Osteoblast (primary cell): ENCODE measurements at regions not wholly inside any gene's neighbourhood (a gene's known extent, or its start where the extent isn't known, plus 50 kb on each side); places are given as distances from the start of the nearest gene placed in this dataset.

Experiments used
- DNase-seq: peaks from one replicate; pipeline ENCODE4 v3.0.0; 2011; ENCODE audit warnings: low spot score, mixed read lengths; ENCODE audit not compliant: insufficient read length; ENCODE audit errors: missing footprints
- H2AFZ ChIP-seq: 2 replicates; pipeline ENCODE4 v1.6.0; 2011; ENCODE audit warnings: mild to moderate bottlenecking, low read length
- H3K27ac ChIP-seq: 2 replicates; pipeline ENCODE4 v1.5.1; 2011; ENCODE audit warnings: mild to moderate bottlenecking, low read depth, low read length, moderate library complexity
- H3K27me3 ChIP-seq: 2 replicates; pipeline ENCODE4 v1.6.0; 2012; ENCODE audit warnings: mild to moderate bottlenecking, control low read depth, inconsistent platforms, low read length, moderate library complexity; ENCODE audit not compliant: insufficient read depth
- H3K36me3 ChIP-seq: 2 replicates; pipeline ENCODE4 v1.5.1; 2011; ENCODE audit warnings: mild to moderate bottlenecking, low read length, control low read depth, moderate library complexity; ENCODE audit not compliant: insufficient read depth
- H3K4me1 ChIP-seq: 2 replicates; pipeline ENCODE4 v1.5.1; 2011; ENCODE audit warnings: mild to moderate bottlenecking, low read length, control low read depth, moderate library complexity; ENCODE audit not compliant: insufficient read depth
- H3K4me2 ChIP-seq: 2 replicates; pipeline ENCODE4 v1.6.0; 2011; ENCODE audit warnings: mild to moderate bottlenecking, low read length; ENCODE audit not compliant: insufficient read depth
- H3K4me3 ChIP-seq: fragments of 200-600 bp; sonication (generic); 3 replicates; pipeline ENCODE4 v1.5.1; 2012; ENCODE audit warnings: mild to moderate bottlenecking, low read length, inconsistent platforms; ENCODE audit not compliant: insufficient read depth
- H3K79me2 ChIP-seq: 2 replicates; pipeline ENCODE4 v1.6.0; 2012; ENCODE audit warnings: mild to moderate bottlenecking, low read length, control low read depth, inconsistent platforms; ENCODE audit not compliant: insufficient read depth
- H3K9me3 ChIP-seq: 2 replicates; pipeline ENCODE4 v1.5.1; 2011; ENCODE audit warnings: low read depth, low read length, control low read depth
- H4K20me1 ChIP-seq: 2 replicates; pipeline ENCODE4 v1.6.0; 2012; ENCODE audit warnings: mild to moderate bottlenecking, low read length, control low read depth; ENCODE audit not compliant: insufficient read depth
- TF ChIP-seq, protein P1 (sequence below): IDR thresholded peaks from 2 replicates; pipeline ENCODE4 v1.5.1; 2011; ENCODE audit warnings: mild to moderate bottlenecking, low read depth, low read length, moderate library complexity; ENCODE audit errors: extremely low read depth

DNA sequence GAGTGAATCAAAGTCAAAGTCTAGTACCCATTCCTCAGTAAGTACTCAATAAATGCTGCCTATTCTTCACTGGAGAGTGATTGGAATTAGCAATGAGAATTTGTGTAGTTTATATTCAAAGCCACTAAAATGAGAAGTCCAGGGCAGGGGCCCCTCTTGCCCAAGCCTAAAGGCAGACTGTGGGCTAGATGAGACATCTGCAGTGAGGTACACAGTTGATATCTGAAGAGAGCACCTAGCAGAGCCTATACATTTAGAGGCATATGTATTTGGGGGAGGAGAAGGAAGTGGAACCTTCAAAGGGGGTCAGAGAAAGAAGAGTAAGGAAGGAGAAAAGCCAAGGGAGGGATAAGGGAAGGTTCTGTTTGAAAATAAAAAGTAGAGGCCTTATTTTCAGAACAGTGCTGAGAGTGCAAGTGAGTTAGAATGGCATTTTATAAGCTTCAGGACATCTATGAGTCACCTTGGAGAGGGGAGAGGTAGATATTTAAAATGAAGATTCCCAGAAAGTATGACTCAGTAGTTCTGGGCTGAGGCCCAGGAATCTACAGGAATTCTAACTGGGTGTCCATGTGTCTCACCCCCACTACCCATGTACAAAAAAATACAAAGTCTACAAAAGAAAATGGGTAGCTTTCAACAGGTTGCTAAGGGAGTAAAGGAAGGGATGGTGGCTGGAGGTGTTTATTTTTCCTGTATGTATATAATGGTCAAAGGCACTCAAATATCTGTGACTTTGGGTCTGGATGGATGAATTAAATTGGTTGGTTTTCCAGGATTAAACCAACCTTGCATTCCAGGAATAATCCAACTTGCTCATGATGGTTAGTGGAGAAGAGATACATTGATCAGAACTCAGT lies 135.1 kb downstream of the ZFP64 start:
- Histone ChIP-seq H3K36me3 (peaks cover 4% of the 10 kb centered on the region), H2AFZ (no peak overlapping the region), H3K27me3 (no peaks in the 10 kb centered on the region), H3K4me3 (no peak overlapping the region), H4K20me1 (no peaks in the 10 kb centered on the region), H3K4me2 (peak overlapping the region; percentile 33), H3K79me2 (no peaks in the 10 kb centered on the region), H3K4me1 (peaks cover 7% of the 10 kb centered on the region), H3K9me3 (peaks cover 7% of the 10 kb centered on the region), H3K27ac (peak overlapping the region; percentile 50)
- DNase-seq = peak; percentile 88
- TF ChIP-seq, protein P1, sequence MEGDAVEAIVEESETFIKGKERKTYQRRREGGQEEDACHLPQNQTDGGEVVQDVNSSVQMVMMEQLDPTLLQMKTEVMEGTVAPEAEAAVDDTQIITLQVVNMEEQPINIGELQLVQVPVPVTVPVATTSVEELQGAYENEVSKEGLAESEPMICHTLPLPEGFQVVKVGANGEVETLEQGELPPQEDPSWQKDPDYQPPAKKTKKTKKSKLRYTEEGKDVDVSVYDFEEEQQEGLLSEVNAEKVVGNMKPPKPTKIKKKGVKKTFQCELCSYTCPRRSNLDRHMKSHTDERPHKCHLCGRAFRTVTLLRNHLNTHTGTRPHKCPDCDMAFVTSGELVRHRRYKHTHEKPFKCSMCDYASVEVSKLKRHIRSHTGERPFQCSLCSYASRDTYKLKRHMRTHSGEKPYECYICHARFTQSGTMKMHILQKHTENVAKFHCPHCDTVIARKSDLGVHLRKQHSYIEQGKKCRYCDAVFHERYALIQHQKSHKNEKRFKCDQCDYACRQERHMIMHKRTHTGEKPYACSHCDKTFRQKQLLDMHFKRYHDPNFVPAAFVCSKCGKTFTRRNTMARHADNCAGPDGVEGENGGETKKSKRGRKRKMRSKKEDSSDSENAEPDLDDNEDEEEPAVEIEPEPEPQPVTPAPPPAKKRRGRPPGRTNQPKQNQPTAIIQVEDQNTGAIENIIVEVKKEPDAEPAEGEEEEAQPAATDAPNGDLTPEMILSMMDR = no peak

DNA sequence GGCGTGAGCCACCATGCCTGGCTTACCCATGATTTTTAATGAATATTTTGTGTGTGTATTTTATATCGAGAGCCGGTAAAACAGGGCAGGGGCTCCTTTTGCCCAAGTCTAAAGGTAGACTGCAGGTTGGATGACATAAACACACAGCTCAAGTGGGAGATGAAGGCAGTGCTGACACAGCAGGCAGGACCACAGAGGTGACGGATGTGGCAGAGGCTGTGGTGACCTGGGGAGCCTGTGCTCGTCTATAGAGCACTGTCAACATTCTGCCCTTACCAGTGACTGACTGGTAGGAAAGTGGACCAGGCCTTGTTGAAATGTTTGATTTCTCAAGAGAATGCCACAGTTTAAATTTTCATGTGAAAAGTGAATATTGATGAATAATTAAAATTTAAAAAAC lies 137.5 kb downstream of the ZFP64 start:
- no peak for DNase-seq
- Histone ChIP-seq H4K20me1 (no peaks in the 10 kb centered on the region), H3K36me3 (peaks cover 4% of the 10 kb centered on the region), H3K27ac (no peak overlapping the region), H3K4me2 (no peak overlapping the region), H3K4me3 (no peak overlapping the region), H3K4me1 (peaks cover 12% of the 10 kb centered on the region), H3K27me3 (no peaks in the 10 kb centered on the region), H3K9me3 (peaks cover 7% of the 10 kb centered on the region), H2AFZ (no peak overlapping the region), H3K79me2 (no peaks in the 10 kb centered on the region)
- TF ChIP-seq, protein P1 = no peak

DNA sequence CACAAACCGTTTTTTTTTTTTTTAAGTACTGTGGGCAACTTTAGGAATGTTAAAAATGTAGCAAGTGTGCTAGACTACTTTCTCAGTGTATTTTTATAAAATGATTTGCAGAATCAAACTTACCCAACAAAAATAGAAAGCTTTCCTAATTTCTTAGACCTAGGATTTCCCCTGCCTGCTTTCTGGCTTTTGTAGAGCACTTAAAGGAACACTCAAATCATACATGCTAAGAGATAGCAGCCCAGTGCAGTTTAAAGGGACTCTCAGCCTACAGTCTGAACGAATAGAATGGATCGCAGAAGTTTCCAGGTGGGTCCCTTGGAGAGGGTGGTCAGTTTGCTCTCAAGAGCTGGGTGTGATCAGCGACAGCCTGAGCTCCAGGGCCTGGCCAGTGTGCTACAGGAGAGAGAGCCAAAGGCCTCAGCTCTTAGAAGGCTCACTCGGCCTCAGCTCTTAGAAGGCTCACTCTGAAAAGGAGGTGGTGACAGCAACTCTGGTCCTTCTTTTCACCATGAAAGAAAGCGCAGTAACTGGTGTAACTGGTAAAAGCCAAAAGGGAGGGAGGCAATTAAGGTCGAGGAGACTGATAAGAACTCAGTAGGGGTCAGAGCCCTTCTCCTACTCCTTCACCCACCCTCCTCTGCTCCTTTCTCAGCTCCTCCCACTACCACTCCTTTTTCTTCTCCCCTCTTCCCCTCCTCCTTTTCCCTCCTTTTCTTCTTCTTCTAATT lies 142.4 kb downstream of the ZFP64 start:
- peak; percentile 82 for DNase-seq
- peak overlapping the region; percentile 73 for H2AFZ ChIP-seq
- H4K20me1 ChIP-seq = no peaks in the 10 kb centered on the region
- peaks cover 25% of the 10 kb centered on the region for H3K4me1 ChIP-seq
- H3K27me3 ChIP-seq = no peaks in the 10 kb centered on the region
- H3K27ac ChIP-seq = peak overlapping the region; percentile 75
- TF ChIP-seq, protein P1 = no peak
- no peaks in the 10 kb centered on the region for H3K9me3 ChIP-seq
- peak overlapping the region; percentile 5 for H3K4me3 ChIP-seq
- H3K36me3 ChIP-seq = no peaks in the 10 kb centered on the region
- H3K79me2 ChIP-seq = no peaks in the 10 kb centered on the region
- H3K4me2 ChIP-seq = peak overlapping the region; percentile 68
